ENCODE measurements at regions not wholly inside any gene's neighbourhood (a gene's known extent, or its start where the extent isn't known, plus 50 kb on each side); places are given as distances from the start of the nearest gene placed in this dataset.

- no peak for TF ChIP-seq CTCF (conservative IDR thresholded peaks at IDR 0.05; ENCODE audit: low read depth, low read length)
- no peak for DNase-seq (ENCODE audit: low read depth)
- no peak overlapping the region for H3K4me3 ChIP-seq (ENCODE audit: low read depth, low read length)
Measured at GRCh38 chr9:87392086-87392485, 105.6 kb upstream of the DAPK1 start.

- no peak for DNase-seq (ENCODE audit: low read depth)
- no peak for TF ChIP-seq CTCF (conservative IDR thresholded peaks at IDR 0.05; ENCODE audit: low read depth, low read length)
- H3K4me3 ChIP-seq (ENCODE audit: low read depth, low read length): no peak overlapping the region
Measured at GRCh38 chr9:87393706-87394230, 103.9 kb upstream of the DAPK1 start.

GRCh38 chr9:87395804-87396479 is 101.7 kb upstream of the DAPK1 start:
- DNase-seq (ENCODE audit: low read depth): no peak
- TF ChIP-seq CTCF (conservative IDR thresholded peaks at IDR 0.05; ENCODE audit: low read depth, low read length): no peak
- H3K4me3 ChIP-seq (ENCODE audit: low read depth, low read length): no peak overlapping the region

- peak; percentile 31 for DNase-seq (ENCODE audit: low read depth)
- no peak for TF ChIP-seq CTCF (conservative IDR thresholded peaks at IDR 0.05; ENCODE audit: low read depth, low read length)
- no peak overlapping the region for H3K4me3 ChIP-seq (ENCODE audit: low read depth, low read length)
Measured at GRCh38 chr9:87401681-87402080, 96.0 kb upstream of the DAPK1 start.

- DNase-seq (ENCODE audit: low read depth): no peak
- no peak overlapping the region for H3K4me3 ChIP-seq (ENCODE audit: low read depth, low read length)
- no peak for TF ChIP-seq CTCF (conservative IDR thresholded peaks at IDR 0.05; ENCODE audit: low read depth, low read length)
Measured at GRCh38 chr9:87402537-87402936, 95.1 kb upstream of the DAPK1 start.

- no peak overlapping the region for H3K4me3 ChIP-seq (ENCODE audit: low read depth, low read length)
- peak; percentile 43 for DNase-seq (ENCODE audit: low read depth)
- TF ChIP-seq CTCF (conservative IDR thresholded peaks at IDR 0.05; ENCODE audit: low read depth, low read length): no peak
Measured at GRCh38 chr9:87405677-87406542, 91.8 kb upstream of the DAPK1 start.

Measured in choroid plexus epithelial cell (primary cell).